ENCODE measurements at regions not wholly inside any gene's neighbourhood (a gene's known extent, or its start where the extent isn't known, plus 50 kb on each side); places are given as distances from the start of the nearest gene placed in this dataset.

GRCh38 chr7:121810831-121811672 is 61.9 kb upstream of the PTPRZ1 start:
- DNase-seq: no peak

GRCh38 chr7:121807078-121807477 is 65.9 kb upstream of the PTPRZ1 start:
- no peak for DNase-seq

GRCh38 chr7:121803039-121803438 is 69.9 kb upstream of the PTPRZ1 start:
- DNase-seq: no peak

DNA sequence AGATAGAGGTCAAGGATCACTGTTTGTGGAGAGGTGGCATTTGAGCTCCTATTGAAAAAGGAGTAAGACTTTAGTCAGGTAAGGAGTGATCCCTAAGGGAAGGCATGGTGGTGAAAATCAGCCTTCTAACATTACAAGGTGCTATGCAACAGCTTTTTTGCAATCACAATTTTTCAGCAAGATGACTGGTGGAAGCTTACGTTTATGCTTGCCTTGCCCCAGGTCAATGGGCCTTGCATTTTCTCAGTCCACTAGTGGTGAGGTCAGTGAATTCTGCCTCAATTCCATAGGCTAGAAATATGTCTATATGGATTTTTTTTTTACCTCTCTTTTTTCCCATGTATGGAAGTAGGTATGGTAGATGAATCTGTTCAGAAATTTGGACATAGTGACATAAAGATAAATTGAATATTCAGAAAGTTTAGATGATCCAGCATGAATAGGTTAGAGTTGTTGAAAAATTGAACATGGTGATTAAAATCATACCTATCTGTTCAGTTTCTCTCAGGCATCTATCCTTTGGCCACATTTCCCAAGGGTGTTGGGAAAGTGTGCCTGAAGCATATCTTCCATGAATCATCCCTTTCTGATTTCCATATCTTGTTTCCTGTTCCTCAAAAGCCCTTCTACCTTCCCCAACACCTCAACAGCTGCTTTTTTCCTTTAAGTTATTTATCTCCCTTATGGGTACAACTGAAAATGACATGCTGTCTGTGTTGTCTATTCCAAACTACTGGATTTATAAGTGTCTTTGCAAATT is 71.9 kb upstream of the PTPRZ1 start:
- no peak for DNase-seq

- no peak for DNase-seq
Measured at GRCh38 chr7:121798896-121799295, 74.1 kb upstream of the PTPRZ1 start.

DNA sequence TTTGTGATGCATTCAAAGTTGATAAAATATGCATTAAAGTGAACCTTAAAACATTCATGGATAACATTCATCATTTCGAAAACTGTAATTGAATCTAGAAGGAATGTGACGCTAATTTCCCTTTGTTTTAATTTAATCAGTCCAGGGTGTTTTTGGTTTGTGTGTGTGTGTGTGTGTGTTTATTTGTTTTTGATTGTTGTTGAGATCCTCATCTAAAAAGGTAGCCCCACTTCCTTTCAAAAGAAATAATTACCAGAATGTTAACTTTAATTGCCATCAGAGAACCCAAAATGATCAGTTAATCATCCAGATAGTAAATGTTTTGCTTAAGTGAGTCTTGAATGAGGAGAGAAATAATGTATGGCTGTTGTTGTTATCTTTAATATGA is 74.5 kb upstream of the PTPRZ1 start:
- DNase-seq: no peak

GRCh38 chr7:121797657-121798452 is 75.1 kb upstream of the PTPRZ1 start:
- DNase-seq: no peak

DNA sequence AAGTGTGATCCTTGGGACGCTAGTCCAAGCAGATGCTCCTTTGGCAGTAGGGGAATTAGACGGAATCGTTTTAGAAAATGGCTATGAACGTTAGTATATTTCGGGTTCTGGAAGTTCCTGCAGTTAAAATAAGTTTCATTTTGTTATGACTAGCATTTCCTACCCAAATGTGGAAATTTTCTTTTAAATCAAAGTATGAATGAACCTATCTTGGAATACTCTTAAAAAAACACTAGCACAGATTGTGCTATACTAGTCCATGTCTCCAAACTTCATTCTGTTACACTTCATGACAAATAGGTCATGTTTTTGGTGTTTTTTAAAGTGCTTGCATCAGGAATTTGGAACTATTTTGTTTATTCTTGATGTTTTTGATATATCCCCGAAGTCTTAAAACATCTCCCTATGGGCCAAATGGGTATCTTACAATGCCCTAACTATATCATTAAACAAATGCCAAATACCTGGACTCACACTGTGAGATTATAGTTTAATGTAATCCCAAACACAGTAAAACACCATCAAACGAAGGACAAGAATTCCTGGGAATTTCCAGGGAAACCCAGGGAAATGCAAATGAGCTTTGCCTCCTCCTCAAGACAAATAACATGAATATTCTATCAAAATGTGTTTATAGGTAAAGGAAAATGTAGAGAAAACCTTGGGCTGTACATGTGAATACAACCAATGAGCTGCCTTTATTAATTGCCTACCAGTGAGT is 75.9 kb upstream of the PTPRZ1 start:
- no peak for DNase-seq

GRCh38 chr7:121796381-121796780 is 76.6 kb upstream of the PTPRZ1 start:
- no peak for DNase-seq

DNA sequence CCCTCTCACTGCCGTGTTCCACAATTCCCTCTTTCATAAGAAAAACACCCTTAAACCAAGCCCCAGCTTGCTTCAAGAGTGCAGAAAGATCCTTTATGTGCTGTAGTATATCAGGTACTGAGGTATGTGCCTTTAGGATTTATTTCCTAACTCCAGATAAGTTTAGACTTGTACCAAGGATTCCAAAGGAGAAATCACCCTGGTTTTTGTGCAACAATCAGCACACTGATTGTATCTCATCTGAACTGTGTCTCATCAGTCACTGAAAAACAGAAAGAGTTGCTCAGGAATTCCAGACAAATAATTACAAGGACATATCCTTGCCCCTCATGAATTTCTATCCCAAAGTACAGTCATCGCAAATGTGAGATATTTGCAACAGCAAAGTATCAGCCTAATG is 77.2 kb upstream of the PTPRZ1 start:
- no peak for DNase-seq

GRCh38 chr7:121793716-121794115 is 79.2 kb upstream of the PTPRZ1 start:
- no peak for DNase-seq

DNA sequence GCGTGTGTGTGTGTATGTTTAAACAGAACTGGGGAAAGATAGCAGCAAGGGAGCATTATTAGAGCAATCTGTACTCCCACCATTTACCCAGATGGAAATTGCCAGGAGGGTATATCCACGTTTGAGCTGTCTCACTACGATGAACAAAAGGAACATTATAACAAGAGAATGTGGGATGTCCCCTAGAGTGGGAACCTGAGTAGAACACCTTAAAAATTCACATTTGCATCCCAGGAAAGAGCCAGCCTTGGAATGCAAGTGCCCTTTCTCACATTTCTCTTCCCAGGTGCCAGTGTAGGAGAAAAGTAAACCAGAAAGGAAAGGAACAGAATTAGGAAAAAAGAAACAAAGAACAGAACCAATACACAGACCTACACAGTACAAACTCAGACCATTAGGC is 95.3 kb upstream of the PTPRZ1 start:
- DNase-seq: no peak

DNA sequence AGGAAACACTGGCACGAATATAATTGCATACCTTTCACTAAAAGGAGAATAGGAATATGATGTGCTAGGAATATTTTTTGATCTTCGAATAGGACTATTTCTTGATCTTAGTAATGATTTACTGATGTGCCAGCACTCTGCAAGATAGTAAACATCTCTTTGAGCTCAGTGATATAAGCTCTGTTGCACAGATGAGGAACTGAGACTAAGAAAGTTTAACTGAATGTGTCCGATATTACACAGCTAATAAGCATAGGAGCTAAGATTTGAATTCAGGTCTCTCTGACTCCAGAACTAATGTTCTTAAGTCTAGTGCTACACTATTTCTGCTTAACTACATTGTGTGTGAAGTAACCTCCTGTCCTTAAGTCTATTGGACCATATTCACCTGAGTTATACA is 98.4 kb upstream of the PTPRZ1 start:
- no peak for DNase-seq

- DNase-seq: no peak
Measured at GRCh38 chr7:121766676-121767075, 106.3 kb upstream of the PTPRZ1 start.

GRCh38 chr7:121761399-121761798 is 111.6 kb upstream of the PTPRZ1 start:
- DNase-seq: no peak

GRCh38 chr7:121755818-121756552 is 117.0 kb upstream of the PTPRZ1 start:
- no peak for DNase-seq

DNA sequence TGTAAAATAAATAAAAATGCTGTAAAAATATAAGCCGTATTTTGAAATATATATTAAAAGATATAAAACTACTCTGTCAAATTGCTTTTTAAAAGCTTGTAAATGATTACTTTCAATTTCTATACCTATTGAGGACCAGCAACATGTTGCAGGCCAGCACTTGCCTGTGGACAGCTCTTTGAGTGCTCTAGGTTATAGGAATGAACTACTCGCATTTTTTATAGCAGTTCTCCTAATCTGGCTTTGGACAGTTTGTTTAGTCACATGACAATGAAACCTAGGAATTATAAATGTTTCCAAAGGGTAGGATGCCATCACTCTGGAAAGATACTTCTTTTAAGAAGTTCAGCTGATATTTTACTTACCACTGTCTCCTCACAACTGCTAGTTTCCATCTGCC is 117.7 kb upstream of the PTPRZ1 start:
- DNase-seq: no peak

DNA sequence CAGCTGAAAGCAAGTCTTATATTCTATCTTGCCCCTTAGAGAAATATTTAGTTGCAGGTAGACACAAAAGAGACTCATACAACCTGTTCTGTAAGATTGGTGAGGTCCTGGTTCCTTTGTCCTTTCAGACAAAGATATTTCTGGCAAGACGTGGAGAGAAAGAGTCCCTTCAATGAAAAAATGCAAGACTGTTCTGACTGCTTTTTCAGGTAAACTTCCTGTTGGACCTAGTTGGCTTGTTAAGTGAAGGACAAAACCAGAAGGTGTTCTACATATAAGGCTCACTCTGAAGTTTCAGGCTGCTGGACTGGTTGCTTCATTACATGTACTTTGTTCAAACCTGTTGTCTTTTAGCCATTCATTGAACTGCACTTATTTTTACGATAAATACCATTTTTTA is 119.0 kb upstream of the PTPRZ1 start:
- no peak for DNase-seq

GRCh38 chr7:121752706-121753105 is 120.3 kb upstream of the PTPRZ1 start:
- no peak for DNase-seq

- DNase-seq: no peak
Measured at GRCh38 chr7:121748546-121748945, 124.4 kb upstream of the PTPRZ1 start.

- DNase-seq: no peak
Measured at GRCh38 chr7:121745856-121746255, 127.1 kb upstream of the PTPRZ1 start.

DNA sequence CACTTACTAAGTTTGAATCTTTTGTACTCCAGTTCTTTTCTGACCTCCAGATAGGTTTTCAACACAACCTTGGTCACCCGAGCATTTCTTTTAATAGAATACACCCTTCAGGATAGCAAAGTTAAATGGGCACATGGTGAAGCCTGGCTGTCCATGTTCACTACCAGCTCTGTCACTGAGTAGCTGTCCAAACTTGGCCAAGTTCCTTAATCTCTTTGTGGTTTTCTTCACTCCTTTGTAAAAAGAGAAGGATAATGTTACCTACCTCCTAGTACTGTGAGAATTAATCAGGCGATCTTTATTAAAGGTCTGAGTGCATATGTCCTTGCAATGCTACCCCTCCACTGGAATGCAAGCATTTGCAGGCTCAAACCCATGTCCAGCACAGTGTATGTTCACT is 128.1 kb upstream of the PTPRZ1 start:
- DNase-seq: no peak
